Stomach (tissue), 4 donors: ENCODE measurements at regions not wholly inside any gene's neighbourhood (a gene's known extent, or its start where the extent isn't known, plus 50 kb on each side); places are given as distances from the start of the nearest gene placed in this dataset.
"Not testable (repeated sequence)": the region's sequence is repeated elsewhere in the genome, so short reads cannot be mapped to it uniquely, and the experiment has no call there.

ENCODE experiments used
- EP300 ChIP-seq: sonication (generic); formaldehyde crosslinking; IDR thresholded peaks from one replicate; pipeline ENCODE4 v1.6.1; 2017; ENCODE audit warnings: antibody characterized with exemption
- POLR2A ChIP-seq, 4 donors: fragments of 450-650 bp; IDR thresholded peaks; one replicate each; pipeline ENCODE4 v1.6.1; 2016; ENCODE audit warnings: antibody characterized with exemption in 4 of 4, control low read depth in 2 of 4, mild to moderate bottlenecking in 1 of 4, moderate library complexity in 1 of 4
- POLR2AphosphoS5 ChIP-seq, 3 donors: sonication (generic); formaldehyde crosslinking; IDR thresholded peaks; one replicate each; pipeline ENCODE4 v1.6.1; 2016; ENCODE audit warnings: antibody characterized with exemption in 3 of 3
- TF ChIP-seq, protein P1 (sequence below), 7 experiments: fragments of 450-650 bp in 4 of 7; fragments of 200-600 bp in 3 of 7; sonication (generic) in 3 of 7; IDR thresholded peaks; one replicate each; pipeline ENCODE4 v1.5.1; 2016 to 2019; ENCODE audit warnings: antibody characterized with exemption in 7 of 7, control low read depth in 2 of 7, mild to moderate bottlenecking in 1 of 7

DNA sequence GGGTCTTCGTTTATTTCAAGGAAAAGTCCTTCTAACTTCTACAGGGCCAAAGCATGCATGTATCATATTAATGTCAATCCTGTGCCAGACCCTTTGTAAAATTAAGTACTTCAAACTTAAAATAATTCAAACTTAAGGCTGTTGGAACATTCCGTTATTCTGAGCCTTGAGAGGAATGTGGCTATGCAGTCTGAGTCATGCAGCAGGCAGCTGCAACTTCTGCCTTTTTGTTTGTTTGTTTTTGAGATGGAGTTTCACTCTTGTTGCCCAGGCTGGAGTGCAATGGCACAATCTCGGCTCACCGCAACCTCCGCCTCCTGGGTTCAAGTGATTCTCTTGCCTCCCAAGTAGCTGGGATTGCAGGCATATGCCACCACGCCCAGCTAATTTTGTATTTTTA, 67.0 kb upstream of the WSCD1 start:
- TF ChIP-seq, protein P1, sequence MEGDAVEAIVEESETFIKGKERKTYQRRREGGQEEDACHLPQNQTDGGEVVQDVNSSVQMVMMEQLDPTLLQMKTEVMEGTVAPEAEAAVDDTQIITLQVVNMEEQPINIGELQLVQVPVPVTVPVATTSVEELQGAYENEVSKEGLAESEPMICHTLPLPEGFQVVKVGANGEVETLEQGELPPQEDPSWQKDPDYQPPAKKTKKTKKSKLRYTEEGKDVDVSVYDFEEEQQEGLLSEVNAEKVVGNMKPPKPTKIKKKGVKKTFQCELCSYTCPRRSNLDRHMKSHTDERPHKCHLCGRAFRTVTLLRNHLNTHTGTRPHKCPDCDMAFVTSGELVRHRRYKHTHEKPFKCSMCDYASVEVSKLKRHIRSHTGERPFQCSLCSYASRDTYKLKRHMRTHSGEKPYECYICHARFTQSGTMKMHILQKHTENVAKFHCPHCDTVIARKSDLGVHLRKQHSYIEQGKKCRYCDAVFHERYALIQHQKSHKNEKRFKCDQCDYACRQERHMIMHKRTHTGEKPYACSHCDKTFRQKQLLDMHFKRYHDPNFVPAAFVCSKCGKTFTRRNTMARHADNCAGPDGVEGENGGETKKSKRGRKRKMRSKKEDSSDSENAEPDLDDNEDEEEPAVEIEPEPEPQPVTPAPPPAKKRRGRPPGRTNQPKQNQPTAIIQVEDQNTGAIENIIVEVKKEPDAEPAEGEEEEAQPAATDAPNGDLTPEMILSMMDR (IDR thresholded peaks at IDR 0.05): not testable (repeated sequence)
- TF ChIP-seq POLR2AphosphoS5 (IDR thresholded peaks at IDR 0.05); POLR2A (IDR thresholded peaks at IDR 0.05); EP300: not testable (repeated sequence)
